ENCODE measurements at regions not wholly inside any gene's neighbourhood (a gene's known extent, or its start where the extent isn't known, plus 50 kb on each side); places are given as distances from the start of the nearest gene placed in this dataset.
A peak's percentile ranks its signal among the peaks of the same experiment; 100 is the strongest.

DNA sequence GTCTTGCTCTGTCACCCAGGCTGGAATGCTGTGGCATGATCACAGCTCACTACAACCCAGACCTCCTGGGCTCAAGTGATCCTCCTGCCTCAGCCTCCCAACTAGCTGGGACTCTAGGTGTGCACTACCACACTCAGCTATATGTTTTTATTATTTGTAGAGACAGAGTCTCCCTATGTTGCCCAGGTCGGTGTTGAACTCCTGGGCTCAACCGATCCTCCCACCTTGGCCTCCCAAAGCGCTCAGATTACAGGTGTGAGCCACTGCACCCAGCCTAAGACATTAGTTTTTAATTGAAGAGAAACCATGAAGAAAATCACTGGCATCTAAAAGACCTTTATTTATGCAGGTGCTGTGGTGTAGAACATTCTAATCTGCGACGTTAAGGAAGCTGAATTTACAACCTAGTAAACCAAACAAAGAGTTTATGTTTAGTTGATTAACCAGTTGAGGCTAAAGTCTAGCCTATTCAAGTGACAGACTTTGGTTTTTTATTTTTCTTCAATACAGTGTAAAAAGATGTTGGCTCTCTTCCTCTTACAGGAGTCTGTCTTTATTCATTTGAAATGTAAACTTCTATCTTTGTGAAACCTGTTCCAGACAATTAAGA, 52.5 kb upstream of the NBL1 start:
- ChIA-PET POLR2A (interaction anchor here (1.0 kb wide), 1 partner anchor 27 kb away, joined by 3 read pairs; no protein-coding TSS in a partner anchor), CTCF (interaction anchor here (1.1 to 1.2 kb wide), 2 partner anchors 9 to 246 kb away, joined by 4 to 5 read pairs; no protein-coding TSS in a partner anchor)
- no peak for DNase-seq (ENCODE audit: extremely low spot score)
- no peak for TF ChIP-seq ARNT (IDR thresholded peaks at IDR 0.05)
- no peak for TF ChIP-seq LEF1 (IDR thresholded peaks at IDR 0.05; ENCODE audit: borderline replicate concordance)
- no peak for TF ChIP-seq SUZ12 (IDR thresholded peaks at IDR 0.05)
- no peak for TF ChIP-seq ELF4 (IDR thresholded peaks at IDR 0.05)
- TF ChIP-seq HDGF (IDR thresholded peaks at IDR 0.05; ENCODE audit: borderline replicate concordance): no peak
- TF ChIP-seq L3MBTL2 (conservative IDR thresholded peaks at IDR 0.05): no peak
- TF ChIP-seq FOXA1 (IDR thresholded peaks at IDR 0.05): no peak
- no peak for TF ChIP-seq NFRKB (IDR thresholded peaks at IDR 0.05)
- TF ChIP-seq BHLHE40 (IDR thresholded peaks at IDR 0.05; ENCODE audit: borderline replicate concordance): no peak
- TF ChIP-seq SP1 (IDR thresholded peaks at IDR 0.05): no peak
- TF ChIP-seq CTBP1 (IDR thresholded peaks at IDR 0.05; ENCODE audit: borderline replicate concordance): no peak
- TF ChIP-seq, protein P1, sequence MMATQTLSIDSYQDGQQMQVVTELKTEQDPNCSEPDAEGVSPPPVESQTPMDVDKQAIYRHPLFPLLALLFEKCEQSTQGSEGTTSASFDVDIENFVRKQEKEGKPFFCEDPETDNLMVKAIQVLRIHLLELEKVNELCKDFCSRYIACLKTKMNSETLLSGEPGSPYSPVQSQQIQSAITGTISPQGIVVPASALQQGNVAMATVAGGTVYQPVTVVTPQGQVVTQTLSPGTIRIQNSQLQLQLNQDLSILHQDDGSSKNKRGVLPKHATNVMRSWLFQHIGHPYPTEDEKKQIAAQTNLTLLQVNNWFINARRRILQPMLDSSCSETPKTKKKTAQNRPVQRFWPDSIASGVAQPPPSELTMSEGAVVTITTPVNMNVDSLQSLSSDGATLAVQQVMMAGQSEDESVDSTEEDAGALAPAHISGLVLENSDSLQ (IDR thresholded peaks at IDR 0.05): no peak
- TF ChIP-seq FOXM1 (IDR thresholded peaks at IDR 0.05; ENCODE audit: borderline replicate concordance): no peak
- TF ChIP-seq ZNF384 (IDR thresholded peaks at IDR 0.05): no peak
- TF ChIP-seq TARDBP (IDR thresholded peaks at IDR 0.05): no peak
- TF ChIP-seq FOXK2 (IDR thresholded peaks at IDR 0.05): no peak

DNA sequence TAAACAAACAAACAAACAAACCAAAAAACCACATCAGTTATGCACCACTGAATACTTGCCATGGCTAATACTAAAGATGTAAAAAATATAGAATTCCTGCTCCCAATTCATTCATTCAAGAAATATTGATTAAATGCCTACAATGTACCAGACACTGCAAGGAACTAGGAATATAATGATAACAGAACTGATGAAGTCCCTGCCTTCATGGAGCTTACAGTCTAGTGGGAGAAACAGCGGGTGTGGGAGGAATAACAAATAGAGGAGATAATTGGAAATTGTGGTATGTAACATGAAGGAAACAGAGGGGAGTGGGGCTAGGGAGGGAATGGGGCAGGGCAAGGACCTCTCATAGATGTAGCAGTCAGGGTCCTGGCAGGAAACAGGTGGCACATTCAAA, 58.6 kb upstream of the NBL1 start:
- TF ChIP-seq FOXA1 (IDR thresholded peaks at IDR 0.05) (no peak), FOXM1 (IDR thresholded peaks at IDR 0.05; ENCODE audit: borderline replicate concordance) (no peak), L3MBTL2 (conservative IDR thresholded peaks at IDR 0.05) (no peak), BHLHE40 (IDR thresholded peaks at IDR 0.05; ENCODE audit: borderline replicate concordance) (no peak), SP1 (IDR thresholded peaks at IDR 0.05) (no peak), NFRKB (IDR thresholded peaks at IDR 0.05) (no peak), FOXK2 (IDR thresholded peaks at IDR 0.05) (no peak), ARNT (IDR thresholded peaks at IDR 0.05) (no peak), LEF1 (IDR thresholded peaks at IDR 0.05; ENCODE audit: borderline replicate concordance) (no peak), SUZ12 (IDR thresholded peaks at IDR 0.05) (no peak)
- TF ChIP-seq, protein P1 (IDR thresholded peaks at IDR 0.05): no peak
- ChIA-PET POLR2A (no interaction called here), CTCF (no interaction called here)
- no peak for DNase-seq (ENCODE audit: extremely low spot score)

DNA sequence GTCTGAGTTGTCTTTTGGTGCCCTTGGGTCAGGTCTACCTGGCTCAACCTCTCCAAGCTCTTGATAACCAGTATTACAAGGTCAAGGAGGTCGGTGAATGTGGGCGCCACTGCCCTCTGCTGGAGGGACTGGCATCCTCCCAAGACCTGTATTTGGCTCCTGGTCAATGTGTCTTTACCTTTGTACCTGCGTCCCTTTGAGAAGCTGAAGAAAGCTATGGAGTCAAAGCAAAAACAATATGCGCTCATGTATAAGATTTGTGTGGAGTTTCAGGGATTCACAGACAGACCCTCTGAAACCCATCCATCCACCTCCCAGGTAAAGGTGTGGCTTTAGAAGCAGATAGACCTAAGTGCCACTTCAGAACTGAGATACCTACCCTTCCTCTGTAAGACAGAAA, 61.8 kb upstream of the NBL1 start:
- ChIA-PET POLR2A (interaction anchor here (1.8 kb wide), 1 partner anchor 14 kb away, joined by 6 read pairs; a partner anchor contains a TSS), CTCF (interaction anchor here (0.7 to 2.1 kb wide), 9 partner anchors 8 to 1743 kb away, joined by 3 to 11 read pairs (median 3); a partner anchor contains a TSS)

DNA sequence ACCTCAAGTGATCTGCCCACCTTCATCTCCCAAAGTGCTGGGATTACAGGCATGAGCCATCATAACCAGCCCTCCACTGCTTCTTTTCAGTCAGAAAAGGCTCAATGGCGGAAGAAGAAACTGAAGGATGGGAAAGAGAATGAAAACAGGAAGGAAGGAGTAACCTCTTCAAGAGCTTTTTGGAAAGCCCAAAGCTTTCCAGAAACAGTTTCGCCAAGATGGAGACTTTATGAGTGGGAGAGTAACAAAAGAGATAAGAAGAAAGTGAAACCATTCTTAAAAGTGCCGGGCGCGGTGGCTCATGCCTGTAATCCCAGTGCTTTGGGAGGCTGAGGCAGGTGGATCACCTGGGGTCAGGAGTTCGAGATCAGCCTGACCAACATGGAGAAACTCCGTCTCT, 62.7 kb upstream of the NBL1 start:
- TF ChIP-seq FOXK2 (IDR thresholded peaks at IDR 0.05) (no peak), ZNF384 (IDR thresholded peaks at IDR 0.05) (no peak), CTBP1 (IDR thresholded peaks at IDR 0.05; ENCODE audit: borderline replicate concordance) (no peak)
- TF ChIP-seq, protein P1 (IDR thresholded peaks at IDR 0.05): no peak
- DNase-seq (ENCODE audit: extremely low spot score): no peak
- CTCF ChIA-PET: interaction anchor here (0.7 to 2.1 kb wide), 7 partner anchors 7 to 1744 kb away, joined by 3 to 11 read pairs (median 4); no protein-coding TSS in a partner anchor

More for the DNA sequence above, 61.8 kb upstream of the NBL1 start:
- DNase-seq (ENCODE audit: extremely low spot score): peak; percentile 52
- no peak for TF ChIP-seq CTBP1 (IDR thresholded peaks at IDR 0.05; ENCODE audit: borderline replicate concordance)
- TF ChIP-seq BHLHE40 (IDR thresholded peaks at IDR 0.05; ENCODE audit: borderline replicate concordance): no peak
- TF ChIP-seq ARNT (IDR thresholded peaks at IDR 0.05): no peak
- no peak for TF ChIP-seq TARDBP (IDR thresholded peaks at IDR 0.05)
- TF ChIP-seq, protein P1 (IDR thresholded peaks at IDR 0.05): no peak
- no peak for TF ChIP-seq FOXM1 (IDR thresholded peaks at IDR 0.05; ENCODE audit: borderline replicate concordance)
- no peak for TF ChIP-seq SP1 (IDR thresholded peaks at IDR 0.05)

DNA sequence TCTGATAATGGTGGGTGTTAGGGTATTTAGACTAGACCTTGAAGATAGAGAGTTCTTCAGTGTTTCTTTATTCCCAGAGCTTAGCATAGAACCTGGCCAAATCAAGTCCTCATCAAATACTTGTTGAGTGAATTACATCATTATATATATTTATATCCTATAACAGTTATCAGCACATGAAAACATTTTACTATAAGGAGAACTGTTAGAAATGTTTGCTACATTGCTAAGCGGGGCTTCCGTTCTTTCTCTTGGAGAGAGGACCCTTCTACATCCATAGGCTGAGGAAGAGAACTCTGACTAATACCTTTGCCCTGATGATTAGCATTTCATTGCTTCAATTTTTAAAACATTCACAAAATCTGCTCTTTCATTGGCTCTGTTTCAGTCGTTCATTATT, 66.5 kb upstream of the NBL1 start:
- POLR2A ChIA-PET: no interaction called here
- CTCF ChIA-PET: no interaction called here

More for the DNA sequence above, 62.7 kb upstream of the NBL1 start:
- POLR2A ChIA-PET: interaction anchor here (0.6 kb wide), 1 partner anchor 381 kb away, joined by 3 read pairs; no protein-coding TSS in a partner anchor

More for the DNA sequence above, 66.5 kb upstream of the NBL1 start:
- TF ChIP-seq FOXK2 (IDR thresholded peaks at IDR 0.05) (no peak), LEF1 (IDR thresholded peaks at IDR 0.05; ENCODE audit: borderline replicate concordance) (no peak), HDGF (IDR thresholded peaks at IDR 0.05; ENCODE audit: borderline replicate concordance) (no peak), FOXM1 (IDR thresholded peaks at IDR 0.05; ENCODE audit: borderline replicate concordance) (no peak), ELF4 (IDR thresholded peaks at IDR 0.05) (no peak), ZNF384 (IDR thresholded peaks at IDR 0.05) (no peak), CTBP1 (IDR thresholded peaks at IDR 0.05; ENCODE audit: borderline replicate concordance) (no peak), FOXA1 (IDR thresholded peaks at IDR 0.05) (no peak), ARNT (IDR thresholded peaks at IDR 0.05) (no peak), NFRKB (IDR thresholded peaks at IDR 0.05) (no peak), L3MBTL2 (conservative IDR thresholded peaks at IDR 0.05) (no peak), BHLHE40 (IDR thresholded peaks at IDR 0.05; ENCODE audit: borderline replicate concordance) (no peak), SP1 (IDR thresholded peaks at IDR 0.05) (no peak)
- TF ChIP-seq, protein P1 (IDR thresholded peaks at IDR 0.05): no peak
- no peak for DNase-seq (ENCODE audit: extremely low spot score)
